Nucleus accumbens (tissue), 56 donors: ENCODE measurements at regions not wholly inside any gene's neighbourhood (a gene's known extent, or its start where the extent isn't known, plus 50 kb on each side); places are given as distances from the start of the nearest gene placed in this dataset.
"Not testable (repeated sequence)": the region's sequence is repeated elsewhere in the genome, so short reads cannot be mapped to it uniquely, and the experiment has no call there.

Source experiments
- DNase-seq, 56 donors: peaks; one replicate each; lab custom pipeline; 2025; lab: John Stamatoyannopoulos, UW

DNA sequence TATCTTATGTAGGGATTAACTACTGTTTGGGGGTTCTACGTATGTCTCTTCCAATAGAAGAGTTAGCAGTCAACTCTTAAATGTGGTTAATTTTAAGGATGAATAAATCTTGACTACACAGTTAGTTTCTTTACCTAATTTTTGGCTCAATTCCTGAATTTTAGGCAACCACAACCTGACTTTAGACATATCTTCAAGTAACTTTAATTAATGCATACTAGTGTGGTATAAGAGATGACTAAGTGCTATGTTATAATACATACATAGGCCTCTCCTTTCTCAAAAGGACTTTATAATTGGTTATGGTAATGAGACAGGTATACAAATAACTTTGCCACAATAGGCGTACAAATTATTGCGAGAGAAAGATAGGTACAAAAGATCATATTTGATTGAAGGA lies 312.0 kb downstream of the IRS1 start:
- no peak for DNase-seq

DNA sequence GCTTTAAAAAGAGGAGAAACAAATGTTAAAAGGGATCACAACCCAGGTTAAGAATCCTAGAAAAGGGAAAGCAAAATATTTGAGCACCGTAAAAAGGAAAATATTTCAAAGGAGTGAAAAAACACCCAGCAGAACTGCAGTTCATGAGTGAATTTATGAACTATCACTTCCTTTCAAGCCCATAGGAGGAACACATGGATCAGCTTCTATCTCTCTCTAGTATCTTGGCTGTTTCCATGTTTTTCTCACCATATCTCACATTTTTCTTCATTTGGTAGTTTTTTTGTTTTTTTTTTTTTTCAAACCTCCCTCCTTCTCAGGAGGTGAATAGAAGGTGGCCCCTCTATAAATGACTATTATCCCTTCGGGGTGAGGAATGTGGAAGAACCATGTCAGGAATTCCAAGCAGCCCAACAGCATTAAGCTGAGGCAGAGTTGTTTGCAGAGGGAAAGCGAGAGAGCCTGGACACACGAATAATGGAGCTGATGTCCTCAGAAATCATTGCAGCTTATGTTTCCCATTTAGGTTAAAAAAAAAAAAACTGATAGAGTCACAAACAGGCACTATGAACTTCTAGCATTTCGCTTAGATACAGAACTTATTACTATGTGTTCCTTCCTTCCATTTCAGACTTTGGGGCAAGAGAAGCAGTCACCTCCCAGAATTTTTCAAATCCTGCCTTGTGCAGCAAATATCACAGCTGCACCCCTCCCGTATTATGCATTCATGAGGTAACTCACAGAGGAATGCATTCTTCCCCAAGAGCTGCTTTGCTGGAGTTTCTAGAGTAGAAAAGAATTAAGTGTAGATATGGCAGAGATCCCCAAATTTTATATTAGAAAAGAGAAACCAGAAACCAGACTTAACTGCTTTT lies 315.6 kb downstream of the IRS1 start:
- DNase-seq: no peak

DNA sequence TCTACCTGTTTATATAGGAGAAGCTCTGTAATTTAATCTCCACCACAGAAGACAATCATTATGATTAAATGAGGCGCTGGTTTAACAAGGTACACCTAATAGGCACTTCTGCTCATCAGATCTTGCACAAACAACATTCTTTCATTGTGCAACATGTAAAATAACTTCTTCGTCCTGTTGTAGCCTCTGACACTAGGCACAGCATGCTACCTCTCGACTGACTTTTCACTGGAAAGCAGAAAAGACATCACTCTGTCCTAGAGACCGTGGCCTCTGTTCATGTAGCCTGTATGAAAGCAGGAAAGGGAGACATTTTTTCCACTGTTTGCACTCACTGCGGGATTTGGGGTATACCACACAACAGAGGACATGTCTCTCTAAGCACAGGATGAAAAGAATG lies 316.5 kb downstream of the IRS1 start:
- DNase-seq: no peak

DNA sequence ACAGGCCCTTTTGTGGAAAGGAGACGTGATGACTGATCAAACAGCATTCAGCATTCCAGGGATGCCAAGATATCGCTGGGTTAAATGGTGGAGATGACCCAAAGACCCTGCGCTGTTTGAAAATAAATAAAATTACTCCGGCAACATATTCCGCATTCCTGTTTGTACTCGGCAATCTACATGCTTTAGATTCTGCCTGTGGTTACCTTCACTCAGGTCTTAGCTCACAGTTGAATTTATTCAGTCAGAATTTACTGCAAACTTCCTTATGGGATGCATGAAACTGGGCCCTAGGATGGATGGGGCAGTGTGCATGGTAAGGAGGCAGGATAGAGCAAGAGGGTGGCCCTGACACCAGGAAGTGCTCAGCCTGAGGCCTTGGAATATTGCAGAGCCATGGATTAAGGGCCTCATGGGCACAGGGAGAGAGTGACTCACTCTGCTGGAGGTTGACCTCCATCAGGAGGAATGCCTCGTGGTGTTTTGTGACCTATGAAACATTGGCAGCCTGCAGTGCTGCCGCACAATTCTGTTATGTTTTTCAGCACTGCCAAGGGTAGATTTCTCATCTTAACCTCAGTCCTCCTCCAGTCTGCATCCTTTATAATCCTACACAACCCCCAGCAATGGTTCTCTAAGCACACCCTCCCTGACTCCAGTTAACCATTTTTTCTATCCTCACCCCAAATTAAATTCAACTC lies 321.4 kb downstream of the IRS1 start:
- DNase-seq: no peak

DNA sequence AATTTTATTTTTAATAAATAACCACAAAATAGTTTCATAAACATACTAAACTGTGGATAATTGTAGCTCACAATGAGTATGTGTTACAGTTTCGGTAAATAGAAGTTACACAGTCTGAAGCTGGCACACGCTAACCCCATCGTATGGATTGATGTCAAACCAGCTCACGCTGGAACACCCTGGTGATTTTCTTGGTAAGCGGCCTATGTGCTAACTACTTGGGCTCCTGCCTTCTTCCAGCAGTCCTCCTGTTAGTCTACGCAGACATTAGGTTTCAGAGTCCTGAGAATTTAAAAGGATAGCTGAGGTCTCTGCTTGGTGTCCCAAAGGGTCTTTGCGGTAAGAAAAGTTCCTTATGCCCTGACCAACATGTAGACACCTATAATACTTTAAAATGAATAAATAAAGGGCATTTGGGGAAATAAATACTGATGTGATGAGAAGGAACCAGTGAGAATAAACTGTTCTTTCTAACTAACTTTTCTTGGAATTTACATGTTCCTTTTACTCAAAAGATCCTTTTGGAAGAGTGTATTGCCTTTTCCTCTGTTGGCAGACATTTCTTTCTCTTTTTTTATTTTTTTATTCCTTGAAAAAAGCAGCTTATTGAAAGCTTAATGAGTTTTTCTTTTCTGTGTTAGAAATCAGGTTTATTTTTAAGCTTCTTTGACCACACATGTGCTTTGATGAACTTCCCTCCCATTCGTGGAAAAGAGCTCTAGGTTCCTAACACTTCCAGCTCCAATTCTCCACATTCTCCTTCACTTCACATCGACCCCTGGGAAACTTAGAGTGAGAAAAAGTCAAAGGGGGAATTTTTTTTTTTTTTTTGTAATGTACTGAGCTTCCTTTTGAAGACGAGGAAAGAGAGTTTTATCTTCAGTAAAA lies 322.2 kb downstream of the IRS1 start:
- no peak for DNase-seq

DNA sequence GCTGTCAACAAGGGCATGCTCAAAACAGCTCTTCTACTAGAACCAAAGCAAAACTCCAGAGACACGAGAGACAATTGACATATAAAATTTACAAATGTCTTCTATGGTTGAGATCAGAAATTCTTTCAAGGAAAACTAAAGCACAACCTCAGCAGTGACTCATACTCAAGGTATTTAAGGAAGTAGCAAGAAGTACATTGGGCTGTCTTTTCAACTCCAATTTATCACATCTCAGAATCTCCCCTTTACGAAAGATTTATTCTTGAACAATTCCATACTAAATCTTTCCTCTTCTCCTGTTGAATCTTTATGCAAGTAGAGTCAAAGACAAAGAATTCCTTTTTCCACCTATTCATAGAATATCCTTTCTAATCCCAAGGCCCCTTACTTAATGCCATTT lies 324.0 kb downstream of the IRS1 start:
- DNase-seq: no peak

DNA sequence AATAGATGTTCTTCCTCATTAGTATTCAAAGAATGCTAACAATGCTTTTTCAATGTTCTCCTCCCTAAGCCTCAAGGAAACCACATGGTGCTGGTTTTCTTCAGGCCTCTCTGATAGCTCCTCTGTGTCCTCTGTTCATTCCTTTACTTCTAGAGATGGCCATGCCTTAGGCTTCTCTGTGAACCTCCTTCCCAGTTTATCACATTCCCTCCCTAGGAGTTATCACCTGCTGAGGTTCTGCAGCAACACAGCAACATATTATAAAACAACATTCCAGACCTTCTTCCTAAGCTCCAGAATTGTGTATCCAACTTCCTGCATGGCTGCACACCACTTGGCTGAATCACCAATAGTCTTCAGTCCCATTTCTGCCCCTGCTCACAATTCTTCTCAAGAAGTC lies 325.5 kb downstream of the IRS1 start:
- no peak for DNase-seq

DNA sequence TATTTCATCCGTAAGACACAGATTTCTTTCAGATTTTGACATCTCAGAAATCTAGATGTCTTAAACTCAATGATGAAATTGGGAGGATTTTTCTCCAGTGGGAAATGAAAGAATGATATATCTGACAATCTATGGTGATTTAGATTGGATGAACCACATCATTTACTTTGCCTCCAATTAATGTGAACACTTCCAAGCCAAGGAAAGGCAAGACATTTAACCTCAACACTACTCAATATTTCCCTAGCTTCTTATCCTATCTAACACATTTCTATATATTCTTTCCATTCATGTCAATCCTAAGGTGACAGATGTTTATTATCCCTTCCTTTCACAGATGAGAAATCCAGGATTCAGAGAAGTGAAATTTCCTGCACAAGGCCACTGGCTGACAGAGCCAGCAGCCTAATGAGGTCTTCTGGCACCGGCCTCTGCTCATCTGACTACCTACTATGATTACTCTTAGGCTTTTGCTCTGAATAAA lies 327.6 kb downstream of the IRS1 start:
- DNase-seq: no peak

DNA sequence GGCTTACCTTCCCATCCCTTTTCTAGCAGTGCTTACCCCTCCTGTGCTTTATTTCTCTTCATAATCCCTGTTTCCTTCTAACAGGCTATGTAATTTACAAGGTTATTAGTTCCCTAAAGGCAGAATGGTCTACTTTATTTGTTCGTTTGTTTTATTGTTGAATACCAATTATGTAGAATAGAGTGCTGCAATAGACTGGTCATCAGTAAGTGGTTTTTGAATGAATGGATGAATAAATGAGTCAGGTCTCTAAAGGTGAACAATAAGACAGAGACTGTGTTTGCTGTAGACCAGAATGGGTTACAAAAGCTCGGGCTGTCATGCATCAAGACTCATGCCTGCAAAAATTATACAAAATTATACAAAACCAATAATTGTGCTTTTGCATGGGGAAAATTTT lies 332.0 kb downstream of the IRS1 start:
- no peak for DNase-seq

DNA sequence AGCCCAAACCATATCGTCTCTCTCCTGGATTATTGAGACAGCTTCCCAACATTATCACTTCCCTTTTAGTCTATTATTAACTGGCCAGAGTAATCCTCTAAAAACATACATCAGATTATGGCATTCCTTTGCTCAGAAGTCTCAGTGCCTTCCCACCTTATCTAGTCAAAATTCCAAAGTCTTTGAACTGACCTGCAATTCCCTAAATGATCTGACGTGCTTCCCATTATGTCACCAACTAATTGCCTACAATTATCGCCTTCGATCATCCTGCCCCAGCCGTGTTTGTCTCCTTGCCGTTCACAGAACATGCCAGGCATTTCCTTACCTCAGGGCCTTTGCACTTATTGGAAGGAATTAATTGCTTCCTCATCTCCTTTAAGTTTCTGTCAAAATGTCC lies 332.4 kb downstream of the IRS1 start:
- no peak for DNase-seq

DNA sequence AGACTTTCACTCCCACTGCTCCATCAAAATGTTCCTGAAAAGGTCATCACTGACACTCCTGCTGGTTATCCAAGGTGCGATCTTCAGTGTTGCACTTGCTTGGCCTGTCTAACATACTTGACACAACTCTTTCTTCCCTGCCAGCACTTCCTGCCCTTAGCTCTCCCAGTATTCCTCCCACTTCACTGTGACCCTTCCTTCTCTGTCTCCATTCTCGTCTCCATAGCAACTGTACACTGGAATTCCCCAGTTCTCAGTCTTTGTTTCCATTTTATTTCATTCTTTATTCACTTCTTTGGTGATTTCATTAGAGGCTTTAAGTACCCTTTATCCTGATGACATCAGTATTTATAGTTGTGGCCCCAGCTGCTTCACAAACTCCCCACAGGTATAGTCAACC lies 333.0 kb downstream of the IRS1 start:
- no peak for DNase-seq

DNA sequence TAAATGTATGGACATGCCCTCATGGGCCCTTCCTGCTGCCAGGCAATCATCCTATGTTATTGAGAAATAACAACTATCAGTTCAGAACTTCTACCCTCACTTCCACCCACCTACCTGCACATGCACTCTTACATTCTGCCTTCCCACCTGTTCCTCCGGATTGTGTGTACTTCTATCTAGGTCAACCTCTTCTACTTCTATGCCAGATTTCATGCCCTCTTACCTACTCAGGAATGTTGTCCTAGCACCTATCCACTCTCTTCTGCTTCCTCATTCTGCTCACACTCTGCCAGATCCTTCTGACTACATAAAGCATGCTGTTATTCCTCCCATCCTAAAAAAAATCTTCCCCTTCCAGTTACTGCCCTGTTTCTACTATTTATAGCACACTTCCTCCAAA lies 333.5 kb downstream of the IRS1 start:
- no peak for DNase-seq

DNA sequence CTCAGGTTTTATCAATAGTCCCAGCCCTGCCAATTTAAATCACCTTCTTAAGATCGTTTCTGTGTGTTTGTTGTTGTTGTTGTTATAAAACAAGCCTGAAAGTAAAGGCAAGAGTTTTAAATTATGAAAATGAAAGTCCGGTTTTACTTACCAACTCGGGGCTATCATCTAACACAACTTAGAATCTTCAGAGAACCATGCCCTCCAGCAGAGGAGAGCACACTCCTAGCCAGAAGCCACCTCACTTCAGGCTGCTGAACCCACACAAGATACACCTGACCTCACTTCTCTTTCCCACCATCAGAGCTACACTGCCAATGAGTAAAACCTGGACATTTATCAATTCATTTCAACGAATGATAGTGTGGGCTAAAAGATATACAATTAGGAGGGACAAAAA lies 335.2 kb downstream of the IRS1 start:
- DNase-seq: no peak

DNA sequence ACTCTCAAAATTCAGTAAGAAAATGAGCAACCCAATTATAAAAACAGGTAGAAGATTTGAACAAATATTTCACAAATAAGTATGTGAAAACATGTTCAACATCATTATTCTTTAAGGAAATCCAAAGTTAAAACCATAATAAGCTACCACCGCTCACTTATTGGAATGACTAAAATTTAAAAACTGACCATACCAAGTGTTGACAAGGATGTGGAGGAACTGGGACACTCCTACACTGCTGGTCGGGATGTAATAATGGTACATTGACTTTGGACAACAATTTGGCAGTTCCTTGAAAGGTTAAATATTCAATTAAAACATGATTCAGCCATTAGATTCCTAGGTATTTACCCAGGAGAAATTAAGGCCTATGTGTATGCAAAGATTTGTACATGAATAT lies 336.5 kb downstream of the IRS1 start:
- DNase-seq: no peak

DNA sequence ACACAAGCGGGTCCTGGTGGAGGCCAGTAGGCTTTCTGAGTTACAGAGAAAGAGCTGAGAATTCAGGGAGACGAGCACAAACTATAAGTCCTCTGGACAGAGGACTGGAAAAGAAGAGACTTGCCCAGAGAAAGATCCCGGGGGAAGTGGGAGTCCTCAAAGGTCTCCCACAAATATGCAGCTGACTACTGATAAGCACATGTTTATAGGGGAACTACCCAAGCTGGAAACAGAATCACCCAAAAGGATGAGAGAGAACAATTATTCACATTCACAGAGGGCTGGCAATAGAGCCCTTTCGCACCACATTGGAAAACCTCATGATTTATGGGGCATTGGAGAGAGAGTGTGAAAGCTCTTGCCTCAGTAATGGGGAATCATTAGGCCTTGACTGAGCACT lies 337.6 kb downstream of the IRS1 start:
- DNase-seq: no peak

DNA sequence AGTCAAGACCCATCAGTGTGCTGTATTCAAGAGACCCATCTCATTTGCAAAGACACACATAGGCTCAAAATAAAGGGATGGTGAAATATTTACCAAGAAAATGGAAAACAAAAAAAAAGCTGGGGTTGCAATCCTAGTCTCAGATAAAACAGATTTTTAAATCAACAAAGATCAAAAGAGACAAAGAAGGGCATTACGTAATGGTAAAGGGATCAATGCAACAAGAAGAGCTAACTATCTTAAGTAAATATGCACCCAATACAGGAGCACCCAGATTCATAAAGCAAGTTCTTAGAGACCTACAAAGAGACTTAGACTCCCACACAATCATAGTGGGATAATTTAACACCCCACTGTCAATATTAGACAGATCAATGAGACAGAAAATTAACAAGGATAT lies 343.5 kb downstream of the IRS1 start:
- not testable (repeated sequence) for DNase-seq

DNA sequence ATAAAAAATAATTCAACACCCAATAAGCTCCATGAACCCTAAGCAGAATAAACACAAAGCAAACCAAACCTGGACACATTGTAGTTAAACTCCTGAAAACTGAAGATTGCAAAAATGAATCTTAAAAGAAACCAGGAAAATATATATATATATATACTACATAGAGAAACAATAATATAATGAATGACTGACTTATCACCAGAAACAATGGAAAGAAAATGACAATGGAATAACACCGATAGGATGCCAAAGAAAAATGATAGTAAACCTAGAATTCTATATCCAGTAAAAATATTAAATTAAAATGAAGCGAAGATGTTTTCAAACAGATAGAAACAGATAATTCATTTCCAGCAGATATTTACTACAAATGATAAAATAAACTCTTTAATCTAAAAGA lies 346.9 kb downstream of the IRS1 start:
- DNase-seq: no peak

DNA sequence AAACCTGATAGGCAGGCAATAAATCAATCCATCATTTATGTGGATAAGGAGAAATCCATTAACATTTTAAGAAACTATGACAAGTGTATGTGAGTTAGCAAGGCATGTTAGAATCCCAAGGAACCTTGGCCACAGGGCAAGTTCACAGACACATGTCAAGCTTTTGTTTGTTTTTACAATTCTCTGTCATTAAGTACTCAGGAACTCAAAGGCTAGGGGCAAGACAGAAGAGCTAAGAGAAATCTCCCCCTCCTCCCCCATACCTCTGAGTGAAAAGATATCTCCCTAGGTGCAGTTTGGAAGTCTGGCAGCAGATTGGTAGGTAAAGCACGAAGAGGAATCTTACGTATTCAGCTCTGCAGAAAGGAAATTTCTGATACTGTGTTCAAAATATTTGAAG lies 348.1 kb downstream of the IRS1 start:
- no peak for DNase-seq

DNA sequence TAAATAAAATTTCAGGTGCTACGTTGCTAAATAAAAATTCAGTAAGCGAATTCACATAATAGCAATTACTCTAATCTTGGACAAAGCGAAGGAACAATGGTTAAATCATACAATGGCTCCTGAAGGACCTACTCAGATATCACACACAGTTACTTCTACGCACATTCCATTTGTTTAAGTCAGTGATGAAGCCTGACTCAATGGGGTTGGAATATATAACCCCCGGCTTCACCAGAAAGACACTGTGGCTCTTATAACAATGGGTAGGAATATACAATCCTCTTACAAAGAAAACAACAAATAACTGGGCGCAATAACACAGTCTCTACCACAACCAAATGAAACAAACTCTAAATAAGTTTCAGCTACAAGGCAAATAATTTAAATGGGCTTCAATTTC lies 349.5 kb downstream of the IRS1 start:
- DNase-seq: no peak

DNA sequence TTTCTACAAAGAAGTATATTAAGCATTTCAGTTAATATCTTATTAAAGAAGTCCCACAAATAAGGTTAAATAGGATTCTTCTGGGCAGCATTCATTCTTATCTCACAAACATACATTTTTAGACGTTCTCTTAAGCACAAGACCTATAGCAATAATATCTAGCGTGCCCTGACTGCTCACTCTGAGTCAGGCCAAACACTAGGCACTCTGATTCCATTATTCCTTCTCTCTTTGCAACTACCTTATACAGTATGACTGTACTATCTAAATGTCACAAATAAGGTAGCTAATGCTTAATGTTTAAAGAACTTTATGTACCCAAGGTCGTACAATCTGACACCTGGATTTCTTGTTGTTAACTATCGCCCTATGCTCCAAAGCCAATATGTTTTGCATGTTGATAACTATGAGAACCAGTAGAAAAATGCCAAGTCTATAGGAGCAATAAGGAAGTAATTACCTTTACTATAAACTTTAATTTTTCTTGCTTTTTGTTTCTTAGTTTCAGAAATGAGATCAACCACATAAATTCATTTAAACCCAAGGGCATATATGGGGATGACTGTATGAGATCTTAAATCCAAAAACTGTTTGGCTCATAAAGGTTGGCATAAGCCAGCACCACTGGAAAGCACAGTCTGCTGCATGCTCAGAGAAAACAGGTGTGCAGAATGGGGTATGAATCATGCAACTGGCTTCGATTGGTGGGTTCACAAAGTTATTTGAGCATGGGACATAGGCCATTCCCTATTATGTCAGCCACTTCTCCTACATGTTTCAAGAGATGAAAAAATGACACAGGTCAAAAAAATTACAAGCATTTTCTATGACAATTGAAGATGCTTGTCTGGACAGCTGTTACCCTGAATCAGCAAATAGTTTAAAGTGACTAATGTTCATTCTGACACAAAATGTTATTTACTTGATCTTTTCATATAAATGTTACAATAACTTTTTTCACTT lies 352.0 kb downstream of the IRS1 start:
- no peak for DNase-seq
